ENCODE measurements at regions not wholly inside any gene's neighbourhood (a gene's known extent, or its start where the extent isn't known, plus 50 kb on each side); places are given as distances from the start of the nearest gene placed in this dataset.

DNA sequence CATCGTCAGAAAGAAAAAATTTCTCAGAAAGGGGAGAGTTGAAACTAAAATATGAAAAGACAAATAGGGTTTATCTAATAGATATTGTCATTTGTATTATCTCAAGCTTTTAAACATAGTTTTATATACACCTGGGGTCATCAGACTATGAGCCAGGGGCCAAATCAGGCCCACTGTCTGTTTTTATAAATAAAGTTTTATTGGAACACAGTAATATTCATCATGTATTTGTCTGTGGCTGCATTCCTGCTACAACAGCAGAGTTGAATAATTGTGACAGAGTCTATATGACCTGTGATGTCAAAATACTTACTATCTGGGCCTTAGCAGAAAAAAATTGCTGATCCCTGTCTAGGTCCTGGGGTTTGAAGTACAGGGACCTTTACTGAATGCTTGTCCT is 120.5 kb upstream of the RUNX1 start:
- Histone ChIP-seq H3K9me2 (replicated peaks; ENCODE audit: insufficient read depth, low read length) (no peaks in the 10 kb centered on the region), H3F3A (ENCODE audit: insufficient read depth, low read length) (no peaks in the 10 kb centered on the region), H3K36me3 (replicated peaks; ENCODE audit: insufficient read depth, low read length) (no peaks in the 10 kb centered on the region)

GRCh38 chr21:35168735-35169134 is 119.6 kb upstream of the RUNX1 start:
- no peak overlapping the region for H3K9ac ChIP-seq (ENCODE audit: low read length)
- H3K36me3 ChIP-seq (replicated peaks; ENCODE audit: insufficient read depth, low read length) = no peaks in the 10 kb centered on the region
- no peak overlapping the region for H3K4me2 ChIP-seq (ENCODE audit: low read depth, low read length)
- no peaks in the 10 kb centered on the region for H3K9me2 ChIP-seq (replicated peaks; ENCODE audit: insufficient read depth, low read length)
- no peak overlapping the region for H3K27ac ChIP-seq (ENCODE audit: low read length)
- no peaks in the 10 kb centered on the region for H3K27me3 ChIP-seq (replicated peaks; ENCODE audit: insufficient read depth, low read length)
- TF ChIP-seq, protein P1, sequence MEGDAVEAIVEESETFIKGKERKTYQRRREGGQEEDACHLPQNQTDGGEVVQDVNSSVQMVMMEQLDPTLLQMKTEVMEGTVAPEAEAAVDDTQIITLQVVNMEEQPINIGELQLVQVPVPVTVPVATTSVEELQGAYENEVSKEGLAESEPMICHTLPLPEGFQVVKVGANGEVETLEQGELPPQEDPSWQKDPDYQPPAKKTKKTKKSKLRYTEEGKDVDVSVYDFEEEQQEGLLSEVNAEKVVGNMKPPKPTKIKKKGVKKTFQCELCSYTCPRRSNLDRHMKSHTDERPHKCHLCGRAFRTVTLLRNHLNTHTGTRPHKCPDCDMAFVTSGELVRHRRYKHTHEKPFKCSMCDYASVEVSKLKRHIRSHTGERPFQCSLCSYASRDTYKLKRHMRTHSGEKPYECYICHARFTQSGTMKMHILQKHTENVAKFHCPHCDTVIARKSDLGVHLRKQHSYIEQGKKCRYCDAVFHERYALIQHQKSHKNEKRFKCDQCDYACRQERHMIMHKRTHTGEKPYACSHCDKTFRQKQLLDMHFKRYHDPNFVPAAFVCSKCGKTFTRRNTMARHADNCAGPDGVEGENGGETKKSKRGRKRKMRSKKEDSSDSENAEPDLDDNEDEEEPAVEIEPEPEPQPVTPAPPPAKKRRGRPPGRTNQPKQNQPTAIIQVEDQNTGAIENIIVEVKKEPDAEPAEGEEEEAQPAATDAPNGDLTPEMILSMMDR (IDR thresholded peaks at IDR 0.05; ENCODE audit: low read length) = no peak
- TF ChIP-seq EZH2phosphoT487 (IDR thresholded peaks at IDR 0.05; ENCODE audit: low read length) = no peak
- TF ChIP-seq EZH2 (optimal IDR thresholded peaks at IDR 0.05; ENCODE audit: low read depth, low read length) = no peak
- no peaks in the 10 kb centered on the region for H3K9me3 ChIP-seq (replicated peaks; ENCODE audit: insufficient read depth, low read length)
- DNase-seq = no peak
- no peaks in the 10 kb centered on the region for H4K20me1 ChIP-seq (ENCODE audit: insufficient read depth, low read length)
- H2AFZ ChIP-seq (ENCODE audit: low read length) = no peak overlapping the region
- no peaks in the 10 kb centered on the region for H3K4me1 ChIP-seq (ENCODE audit: low read length)
- no peak overlapping the region for H3K4me3 ChIP-seq (ENCODE audit: low read length)
- H3K79me2 ChIP-seq (ENCODE audit: low read length) = no peaks in the 10 kb centered on the region
- no peaks in the 10 kb centered on the region for H3F3A ChIP-seq (ENCODE audit: insufficient read depth, low read length)

More for the DNA sequence above, 120.5 kb upstream of the RUNX1 start:
- H2AFZ ChIP-seq (ENCODE audit: low read length) = no peak overlapping the region
- TF ChIP-seq EZH2phosphoT487 (IDR thresholded peaks at IDR 0.05; ENCODE audit: low read length) = no peak
- no peak overlapping the region for H3K27ac ChIP-seq (ENCODE audit: low read length)
- H3K4me3 ChIP-seq (ENCODE audit: low read length) = no peak overlapping the region
- no peaks in the 10 kb centered on the region for H3K79me2 ChIP-seq (ENCODE audit: low read length)
- H4K20me1 ChIP-seq (ENCODE audit: insufficient read depth, low read length) = no peaks in the 10 kb centered on the region
- no peak overlapping the region for H3K4me2 ChIP-seq (ENCODE audit: low read depth, low read length)
- no peak for DNase-seq
- no peaks in the 10 kb centered on the region for H3K4me1 ChIP-seq (ENCODE audit: low read length)
- no peaks in the 10 kb centered on the region for H3K27me3 ChIP-seq (replicated peaks; ENCODE audit: insufficient read depth, low read length)
- H3K9ac ChIP-seq (ENCODE audit: low read length) = no peak overlapping the region
- H3K9me3 ChIP-seq (replicated peaks; ENCODE audit: insufficient read depth, low read length) = no peaks in the 10 kb centered on the region

DNA sequence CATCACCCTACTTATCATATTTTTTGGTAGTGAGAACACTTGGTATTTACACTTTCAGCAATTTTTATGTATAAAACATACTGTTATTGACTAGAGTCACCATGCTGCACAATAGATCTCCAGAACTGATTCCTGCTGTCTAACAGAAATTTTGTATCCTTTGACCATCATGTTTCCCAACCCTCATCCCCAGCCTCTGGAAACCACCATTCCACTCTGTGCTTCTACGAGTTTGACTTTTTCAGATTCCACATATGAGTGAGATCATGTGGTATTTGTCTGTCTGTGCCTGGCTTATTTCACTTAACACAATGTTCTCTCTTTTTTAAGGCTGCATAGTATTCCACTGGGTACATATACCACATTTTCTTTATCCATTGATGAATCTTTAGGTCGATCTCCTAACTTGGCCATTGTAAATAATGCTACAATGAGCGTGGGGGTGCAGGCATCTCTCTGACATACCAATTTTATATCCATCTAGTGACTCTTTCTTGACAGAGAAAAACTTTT is 115.9 kb upstream of the RUNX1 start:
- H3K79me2 ChIP-seq (ENCODE audit: low read length) = no peaks in the 10 kb centered on the region
- H3K27ac ChIP-seq (ENCODE audit: low read length) = no peak overlapping the region
- H3K4me2 ChIP-seq (ENCODE audit: low read depth, low read length) = no peak overlapping the region
- no peak overlapping the region for H3K9ac ChIP-seq (ENCODE audit: low read length)
- no peaks in the 10 kb centered on the region for H4K20me1 ChIP-seq (ENCODE audit: insufficient read depth, low read length)
- H3K9me3 ChIP-seq (replicated peaks; ENCODE audit: insufficient read depth, low read length) = no peaks in the 10 kb centered on the region
- TF ChIP-seq EZH2phosphoT487 (IDR thresholded peaks at IDR 0.05; ENCODE audit: low read length) (no peak), EZH2 (optimal IDR thresholded peaks at IDR 0.05; ENCODE audit: low read depth, low read length) (no peak)
- TF ChIP-seq, protein P1 (IDR thresholded peaks at IDR 0.05; ENCODE audit: low read length) = no peak
- no peaks in the 10 kb centered on the region for H3K36me3 ChIP-seq (replicated peaks; ENCODE audit: insufficient read depth, low read length)
- H2AFZ ChIP-seq (ENCODE audit: low read length) = no peak overlapping the region
- no peaks in the 10 kb centered on the region for H3F3A ChIP-seq (ENCODE audit: insufficient read depth, low read length)
- no peaks in the 10 kb centered on the region for H3K9me2 ChIP-seq (replicated peaks; ENCODE audit: insufficient read depth, low read length)
- H3K27me3 ChIP-seq (replicated peaks; ENCODE audit: insufficient read depth, low read length) = no peaks in the 10 kb centered on the region
- no peak for DNase-seq
- no peak overlapping the region for H3K4me3 ChIP-seq (ENCODE audit: low read length)
- H3K4me1 ChIP-seq (ENCODE audit: low read length) = no peaks in the 10 kb centered on the region

- no peaks in the 10 kb centered on the region for H4K20me1 ChIP-seq (ENCODE audit: insufficient read depth, low read length)
- H3K27me3 ChIP-seq (replicated peaks; ENCODE audit: insufficient read depth, low read length) = no peaks in the 10 kb centered on the region
- H3F3A ChIP-seq (ENCODE audit: insufficient read depth, low read length) = no peaks in the 10 kb centered on the region
- no peak overlapping the region for H3K4me2 ChIP-seq (ENCODE audit: low read depth, low read length)
- no peaks in the 10 kb centered on the region for H3K79me2 ChIP-seq (ENCODE audit: low read length)
- no peaks in the 10 kb centered on the region for H3K36me3 ChIP-seq (replicated peaks; ENCODE audit: insufficient read depth, low read length)
- H3K4me3 ChIP-seq (ENCODE audit: low read length) = no peak overlapping the region
- no peaks in the 10 kb centered on the region for H3K4me1 ChIP-seq (ENCODE audit: low read length)
- TF ChIP-seq, protein P1 (IDR thresholded peaks at IDR 0.05; ENCODE audit: low read length) = no peak
- TF ChIP-seq EZH2phosphoT487 (IDR thresholded peaks at IDR 0.05; ENCODE audit: low read length) (no peak), EZH2 (optimal IDR thresholded peaks at IDR 0.05; ENCODE audit: low read depth, low read length) (no peak)
- H2AFZ ChIP-seq (ENCODE audit: low read length) = no peak overlapping the region
- H3K9me3 ChIP-seq (replicated peaks; ENCODE audit: insufficient read depth, low read length) = no peaks in the 10 kb centered on the region
- H3K27ac ChIP-seq (ENCODE audit: low read length) = no peak overlapping the region
- H3K9me2 ChIP-seq (replicated peaks; ENCODE audit: insufficient read depth, low read length) = no peaks in the 10 kb centered on the region
- DNase-seq = no peak
- H3K9ac ChIP-seq (ENCODE audit: low read length) = no peak overlapping the region
Measured at GRCh38 chr21:35164380-35164779, 115.3 kb upstream of the RUNX1 start.
